HFF-Myc (cell line): ENCODE measurements at regions not wholly inside any gene's neighbourhood (a gene's known extent, or its start where the extent isn't known, plus 50 kb on each side); places are given as distances from the start of the nearest gene placed in this dataset.

Source experiments
- DNase-seq: peaks from one replicate; pipeline ENCODE4 v3.0.0-alpha.2; 2011; ENCODE audit warnings: low read depth; ENCODE audit errors: extremely low read depth
- H3K4me3 ChIP-seq: replicated peaks from 2 replicates; pipeline ENCODE4 v1.5.1; 2011; ENCODE audit warnings: low read depth, mild to moderate bottlenecking, control low read depth, low read length
- TF ChIP-seq, protein P1 (sequence below): IDR thresholded peaks from 2 replicates; pipeline ENCODE4 v1.5.1; 2012; ENCODE audit warnings: mild to moderate bottlenecking, low read depth, low read length, control low read depth; ENCODE audit errors: missing control alignments

DNA sequence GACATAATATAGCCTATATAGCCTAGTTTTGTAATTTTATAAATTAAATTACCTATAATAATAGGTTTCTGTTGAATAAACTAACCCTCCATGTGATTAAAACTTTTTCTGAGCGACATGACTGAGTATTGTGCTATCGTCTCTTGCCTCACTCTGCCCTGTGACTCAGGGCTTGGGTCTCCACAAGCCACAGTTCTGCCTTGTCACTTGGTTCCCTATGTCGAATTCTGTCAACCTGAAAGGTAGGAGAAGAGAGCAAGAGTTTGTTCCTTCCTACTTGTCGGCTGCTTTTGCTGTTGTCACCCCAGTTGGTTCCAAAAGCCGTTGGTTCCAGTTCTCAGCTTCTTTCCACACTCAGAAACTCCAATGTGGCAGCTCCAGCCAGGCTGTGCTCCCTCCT, 285.9 kb downstream of the PSAT1 start:
- no peak for DNase-seq
- TF ChIP-seq, protein P1, sequence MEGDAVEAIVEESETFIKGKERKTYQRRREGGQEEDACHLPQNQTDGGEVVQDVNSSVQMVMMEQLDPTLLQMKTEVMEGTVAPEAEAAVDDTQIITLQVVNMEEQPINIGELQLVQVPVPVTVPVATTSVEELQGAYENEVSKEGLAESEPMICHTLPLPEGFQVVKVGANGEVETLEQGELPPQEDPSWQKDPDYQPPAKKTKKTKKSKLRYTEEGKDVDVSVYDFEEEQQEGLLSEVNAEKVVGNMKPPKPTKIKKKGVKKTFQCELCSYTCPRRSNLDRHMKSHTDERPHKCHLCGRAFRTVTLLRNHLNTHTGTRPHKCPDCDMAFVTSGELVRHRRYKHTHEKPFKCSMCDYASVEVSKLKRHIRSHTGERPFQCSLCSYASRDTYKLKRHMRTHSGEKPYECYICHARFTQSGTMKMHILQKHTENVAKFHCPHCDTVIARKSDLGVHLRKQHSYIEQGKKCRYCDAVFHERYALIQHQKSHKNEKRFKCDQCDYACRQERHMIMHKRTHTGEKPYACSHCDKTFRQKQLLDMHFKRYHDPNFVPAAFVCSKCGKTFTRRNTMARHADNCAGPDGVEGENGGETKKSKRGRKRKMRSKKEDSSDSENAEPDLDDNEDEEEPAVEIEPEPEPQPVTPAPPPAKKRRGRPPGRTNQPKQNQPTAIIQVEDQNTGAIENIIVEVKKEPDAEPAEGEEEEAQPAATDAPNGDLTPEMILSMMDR = no peak
- H3K4me3 ChIP-seq = no peak overlapping the region

DNA sequence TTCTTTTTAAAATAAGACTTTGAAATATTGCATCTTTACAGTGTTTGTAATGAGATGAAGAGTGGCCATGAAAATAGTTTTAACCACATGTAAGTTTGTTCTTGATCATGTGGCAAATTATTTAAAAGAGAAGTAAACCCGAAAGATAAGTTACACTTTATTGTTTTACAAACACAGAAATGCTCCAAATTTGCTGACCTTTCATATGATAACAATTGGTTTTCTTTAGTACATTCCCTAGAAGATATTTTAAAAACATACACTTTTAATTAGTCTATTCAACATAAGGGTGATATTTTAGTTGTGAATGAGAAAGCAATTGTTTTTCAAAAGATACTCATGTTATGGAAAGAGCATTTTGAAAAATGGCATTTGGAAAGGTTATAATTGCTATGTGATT, 287.7 kb downstream of the PSAT1 start:
- TF ChIP-seq, protein P1 = no peak
- H3K4me3 ChIP-seq = no peak overlapping the region
- DNase-seq = no peak

DNA sequence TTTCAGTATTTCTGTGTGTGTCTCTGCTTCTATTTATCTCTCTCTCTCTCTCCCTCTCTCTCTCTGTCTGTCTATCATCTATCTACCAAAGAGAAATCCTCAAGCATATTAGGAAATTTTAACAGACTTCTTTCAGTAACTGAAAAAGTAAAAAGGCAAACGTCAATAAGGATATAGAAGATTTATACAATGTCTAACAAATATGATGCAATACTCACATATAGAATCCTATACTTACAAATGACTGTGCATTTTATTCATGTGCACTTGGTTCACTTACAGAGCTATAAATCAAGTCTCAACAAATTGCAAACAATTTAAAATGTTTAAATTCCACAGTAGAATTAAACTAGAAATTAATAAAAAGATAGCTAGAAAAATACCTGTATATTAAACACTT, 289.0 kb downstream of the PSAT1 start:
- DNase-seq = no peak
- TF ChIP-seq, protein P1 = no peak
- no peak overlapping the region for H3K4me3 ChIP-seq

DNA sequence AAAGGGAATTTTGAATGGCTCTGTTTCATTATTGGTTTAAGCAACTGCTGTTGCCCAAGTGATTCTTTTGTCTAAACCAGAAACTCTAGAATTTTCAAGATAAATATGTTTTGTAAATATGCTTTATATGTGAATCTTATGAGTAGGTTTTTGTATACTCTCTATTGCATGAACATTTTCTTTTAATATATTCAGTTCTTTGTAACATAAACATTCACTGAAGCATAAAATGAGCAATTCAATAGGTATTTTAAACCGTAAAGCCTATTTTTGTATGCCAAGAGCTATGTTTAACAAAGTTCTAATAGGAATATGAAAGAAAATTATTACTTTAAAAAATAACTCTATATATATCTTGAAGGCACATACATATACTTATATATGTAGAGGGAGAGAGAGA, 293.1 kb downstream of the PSAT1 start:
- TF ChIP-seq, protein P1 = no peak
- no peak for DNase-seq

DNA sequence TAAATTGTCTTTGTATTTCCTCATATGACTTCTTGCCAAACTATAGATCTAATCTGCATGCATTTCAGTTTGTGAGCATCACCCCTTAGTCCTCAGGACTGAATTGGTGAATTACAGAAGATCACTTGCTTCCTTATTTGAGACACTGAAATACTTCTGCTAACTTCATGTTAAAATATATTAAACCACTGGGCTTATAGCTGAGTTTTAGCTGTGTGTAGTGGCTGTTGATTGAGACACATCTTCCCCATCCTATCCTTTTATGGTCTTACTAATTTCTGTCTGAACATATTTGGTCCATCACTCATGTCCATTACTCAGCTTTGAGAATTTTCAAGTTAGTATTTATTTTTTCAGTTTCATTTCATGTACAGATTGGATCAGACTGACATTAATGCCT, 295.9 kb downstream of the PSAT1 start:
- DNase-seq = no peak
- no peak overlapping the region for H3K4me3 ChIP-seq
- TF ChIP-seq, protein P1 = no peak

More for the DNA sequence above, 293.1 kb downstream of the PSAT1 start:
- no peak overlapping the region for H3K4me3 ChIP-seq

DNA sequence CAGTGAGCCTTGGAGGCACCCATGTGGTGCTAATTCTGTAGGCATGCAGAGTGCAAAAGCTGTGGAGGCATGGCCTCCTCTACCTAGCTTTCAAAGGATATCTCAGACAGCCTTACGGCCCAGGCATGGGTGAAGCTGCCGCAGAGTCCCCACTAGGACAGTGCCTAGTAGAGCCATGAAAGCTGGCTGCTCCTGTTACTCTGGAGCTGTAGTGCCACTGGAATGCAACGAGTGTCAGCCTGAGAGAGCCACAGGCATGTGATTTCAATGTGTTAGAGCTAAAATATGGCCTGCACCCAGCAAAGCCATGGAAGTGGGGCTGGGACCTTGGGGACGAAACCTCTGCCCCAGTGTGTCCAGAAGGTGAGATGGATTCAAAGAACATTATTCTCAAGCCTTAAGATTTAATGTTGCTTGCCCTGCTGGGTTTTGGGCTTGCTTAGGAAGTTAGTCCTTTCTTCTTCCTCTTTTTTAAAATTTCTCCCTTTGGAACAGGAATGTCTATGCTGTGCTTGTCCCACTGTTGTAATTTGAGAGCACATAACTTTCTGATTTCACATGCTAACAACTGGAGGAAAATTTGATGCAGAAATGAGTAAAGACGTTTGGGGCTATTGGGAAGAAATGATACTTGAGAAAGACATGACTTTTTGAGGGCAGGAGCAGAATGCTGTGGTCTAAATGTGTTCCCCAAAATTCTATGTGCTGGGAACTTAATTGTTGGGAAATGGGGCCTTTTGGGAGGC, 298.4 kb downstream of the PSAT1 start:
- DNase-seq = no peak
- TF ChIP-seq, protein P1 = no peak
- no peak overlapping the region for H3K4me3 ChIP-seq

DNA sequence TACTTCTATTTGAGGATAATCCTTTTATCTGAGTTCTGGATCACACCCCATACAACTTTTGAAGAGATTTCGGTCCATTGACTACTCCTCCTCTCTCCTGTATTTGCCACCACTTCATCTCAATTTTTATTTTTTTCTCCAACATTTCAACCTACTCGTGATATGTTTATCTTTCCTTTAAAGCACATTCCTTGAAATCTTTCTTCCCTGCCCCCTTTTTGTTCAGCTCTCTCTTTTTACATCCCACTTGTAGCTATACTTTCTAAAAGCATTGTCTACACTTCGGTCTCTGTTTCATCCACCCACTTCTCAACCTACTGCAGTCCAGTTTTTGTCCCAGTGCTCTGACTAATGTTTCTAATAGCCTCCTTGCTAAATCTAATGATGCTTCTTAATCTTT, 299.4 kb downstream of the PSAT1 start:
- no peak overlapping the region for H3K4me3 ChIP-seq
- DNase-seq = no peak
- TF ChIP-seq, protein P1 = no peak
